ENCODE measurements at regions not wholly inside any gene's neighbourhood (a gene's known extent, or its start where the extent isn't known, plus 50 kb on each side); places are given as distances from the start of the nearest gene placed in this dataset.

- no peak for DNase-seq (ENCODE audit: low read depth)
- H3K27me3 ChIP-seq (replicated peaks; ENCODE audit: control insufficient read depth, insufficient read depth, low read length): no peaks in the 10 kb centered on the region
- peaks cover 100% of the 10 kb centered on the region for H3K36me3 ChIP-seq (ENCODE audit: control insufficient read depth, insufficient read depth, low read length, severe bottlenecking)
- peak overlapping the region; percentile 51 for H3K4me3 ChIP-seq (ENCODE audit: low read length)
- H3K9me3 ChIP-seq (ENCODE audit: control insufficient read depth, low read length): peaks cover 100% of the 10 kb centered on the region
- no peaks in the 10 kb centered on the region for H3K4me1 ChIP-seq (ENCODE audit: control insufficient read depth, insufficient read depth, low read length)
- no peak overlapping the region for H3K9ac ChIP-seq (ENCODE audit: low read length)
These were observed 105.1 kb downstream of the SNRPN start for GRCh38 chr15:25059698-25060471.

- Histone ChIP-seq H3K4me3 (ENCODE audit: low read length) (peak overlapping the region; percentile 51), H3K36me3 (ENCODE audit: control insufficient read depth, insufficient read depth, low read length, severe bottlenecking) (peaks cover 100% of the 10 kb centered on the region), H3K4me1 (ENCODE audit: control insufficient read depth, insufficient read depth, low read length) (no peaks in the 10 kb centered on the region), H3K27me3 (replicated peaks; ENCODE audit: control insufficient read depth, insufficient read depth, low read length) (no peaks in the 10 kb centered on the region), H3K9me3 (ENCODE audit: control insufficient read depth, low read length) (peaks cover 100% of the 10 kb centered on the region), H3K9ac (ENCODE audit: low read length) (no peak overlapping the region)
- no peak for DNase-seq (ENCODE audit: low read depth)
These were observed 105.7 kb downstream of the SNRPN start for GRCh38 chr15:25060472-25060803.

GRCh38 chr15:25060996-25061620 lies 106.3 kb downstream of the SNRPN start:
- Histone ChIP-seq H3K4me3 (ENCODE audit: low read length) (peak overlapping the region; percentile 51), H3K27me3 (replicated peaks; ENCODE audit: control insufficient read depth, insufficient read depth, low read length) (no peaks in the 10 kb centered on the region), H3K36me3 (ENCODE audit: control insufficient read depth, insufficient read depth, low read length, severe bottlenecking) (peaks cover 100% of the 10 kb centered on the region), H3K9ac (ENCODE audit: low read length) (no peak overlapping the region), H3K9me3 (ENCODE audit: control insufficient read depth, low read length) (peaks cover 100% of the 10 kb centered on the region), H3K4me1 (ENCODE audit: control insufficient read depth, insufficient read depth, low read length) (no peaks in the 10 kb centered on the region)
- DNase-seq (ENCODE audit: low read depth): no peak

GRCh38 chr15:25061808-25062550 lies 107.2 kb downstream of the SNRPN start:
- Histone ChIP-seq H3K9ac (ENCODE audit: low read length) (no peak overlapping the region), H3K9me3 (ENCODE audit: control insufficient read depth, low read length) (peaks cover 100% of the 10 kb centered on the region), H3K4me1 (ENCODE audit: control insufficient read depth, insufficient read depth, low read length) (no peaks in the 10 kb centered on the region), H3K36me3 (ENCODE audit: control insufficient read depth, insufficient read depth, low read length, severe bottlenecking) (peaks cover 100% of the 10 kb centered on the region), H3K4me3 (ENCODE audit: low read length) (peak overlapping the region; percentile 51), H3K27me3 (replicated peaks; ENCODE audit: control insufficient read depth, insufficient read depth, low read length) (no peaks in the 10 kb centered on the region)
- no peak for DNase-seq (ENCODE audit: low read depth)

GRCh38 chr15:25062551-25063430 lies 108.0 kb downstream of the SNRPN start:
- DNase-seq (ENCODE audit: low read depth): no peak
- H3K4me3 ChIP-seq (ENCODE audit: low read length): peak overlapping the region; percentile 51
- H3K4me1 ChIP-seq (ENCODE audit: control insufficient read depth, insufficient read depth, low read length): no peaks in the 10 kb centered on the region
- H3K9ac ChIP-seq (ENCODE audit: low read length): no peak overlapping the region
- H3K9me3 ChIP-seq (ENCODE audit: control insufficient read depth, low read length): peaks cover 100% of the 10 kb centered on the region
- peaks cover 100% of the 10 kb centered on the region for H3K36me3 ChIP-seq (ENCODE audit: control insufficient read depth, insufficient read depth, low read length, severe bottlenecking)
- no peaks in the 10 kb centered on the region for H3K27me3 ChIP-seq (replicated peaks; ENCODE audit: control insufficient read depth, insufficient read depth, low read length)

GRCh38 chr15:25065286-25065685 lies 110.5 kb downstream of the SNRPN start:
- no peak for DNase-seq (ENCODE audit: low read depth)
- Histone ChIP-seq H3K4me3 (ENCODE audit: low read length) (peak overlapping the region; percentile 45), H3K9me3 (ENCODE audit: control insufficient read depth, low read length) (peaks cover 100% of the 10 kb centered on the region), H3K36me3 (ENCODE audit: control insufficient read depth, insufficient read depth, low read length, severe bottlenecking) (peaks cover 100% of the 10 kb centered on the region), H3K9ac (ENCODE audit: low read length) (no peak overlapping the region), H3K27me3 (replicated peaks; ENCODE audit: control insufficient read depth, insufficient read depth, low read length) (no peaks in the 10 kb centered on the region), H3K4me1 (ENCODE audit: control insufficient read depth, insufficient read depth, low read length) (no peaks in the 10 kb centered on the region)

GRCh38 chr15:25065876-25066275 lies 111.1 kb downstream of the SNRPN start:
- DNase-seq (ENCODE audit: low read depth): no peak
- Histone ChIP-seq H3K4me1 (ENCODE audit: control insufficient read depth, insufficient read depth, low read length) (no peaks in the 10 kb centered on the region), H3K4me3 (ENCODE audit: low read length) (peak overlapping the region; percentile 45), H3K27me3 (replicated peaks; ENCODE audit: control insufficient read depth, insufficient read depth, low read length) (no peaks in the 10 kb centered on the region), H3K36me3 (ENCODE audit: control insufficient read depth, insufficient read depth, low read length, severe bottlenecking) (peaks cover 100% of the 10 kb centered on the region), H3K9me3 (ENCODE audit: control insufficient read depth, low read length) (peaks cover 100% of the 10 kb centered on the region), H3K9ac (ENCODE audit: low read length) (no peak overlapping the region)

- no peak overlapping the region for H3K9ac ChIP-seq (ENCODE audit: low read length)
- H3K36me3 ChIP-seq (ENCODE audit: control insufficient read depth, insufficient read depth, low read length, severe bottlenecking): peaks cover 100% of the 10 kb centered on the region
- no peaks in the 10 kb centered on the region for H3K27me3 ChIP-seq (replicated peaks; ENCODE audit: control insufficient read depth, insufficient read depth, low read length)
- peak overlapping the region; percentile 45 for H3K4me3 ChIP-seq (ENCODE audit: low read length)
- no peaks in the 10 kb centered on the region for H3K4me1 ChIP-seq (ENCODE audit: control insufficient read depth, insufficient read depth, low read length)
- H3K9me3 ChIP-seq (ENCODE audit: control insufficient read depth, low read length): peaks cover 100% of the 10 kb centered on the region
- no peak for DNase-seq (ENCODE audit: low read depth)
These were observed 111.9 kb downstream of the SNRPN start for GRCh38 chr15:25066708-25067107.

- H3K4me1 ChIP-seq (ENCODE audit: control insufficient read depth, insufficient read depth, low read length): no peaks in the 10 kb centered on the region
- peaks cover 100% of the 10 kb centered on the region for H3K9me3 ChIP-seq (ENCODE audit: control insufficient read depth, low read length)
- no peak for DNase-seq (ENCODE audit: low read depth)
- no peak overlapping the region for H3K9ac ChIP-seq (ENCODE audit: low read length)
- peak overlapping the region; percentile 45 for H3K4me3 ChIP-seq (ENCODE audit: low read length)
- H3K36me3 ChIP-seq (ENCODE audit: control insufficient read depth, insufficient read depth, low read length, severe bottlenecking): peaks cover 100% of the 10 kb centered on the region
- no peaks in the 10 kb centered on the region for H3K27me3 ChIP-seq (replicated peaks; ENCODE audit: control insufficient read depth, insufficient read depth, low read length)
These were observed 113.0 kb downstream of the SNRPN start for GRCh38 chr15:25067725-25068309.

- Histone ChIP-seq H3K4me1 (ENCODE audit: control insufficient read depth, insufficient read depth, low read length) (no peaks in the 10 kb centered on the region), H3K36me3 (ENCODE audit: control insufficient read depth, insufficient read depth, low read length, severe bottlenecking) (peaks cover 100% of the 10 kb centered on the region), H3K27me3 (replicated peaks; ENCODE audit: control insufficient read depth, insufficient read depth, low read length) (no peaks in the 10 kb centered on the region), H3K9me3 (ENCODE audit: control insufficient read depth, low read length) (peaks cover 100% of the 10 kb centered on the region), H3K9ac (ENCODE audit: low read length) (no peak overlapping the region), H3K4me3 (ENCODE audit: low read length) (peak overlapping the region; percentile 70)
- no peak for DNase-seq (ENCODE audit: low read depth)
These were observed 113.9 kb downstream of the SNRPN start for GRCh38 chr15:25068696-25069095.
